GM23338 (cell line): ENCODE measurements at regions not wholly inside any gene's neighbourhood (a gene's known extent, or its start where the extent isn't known, plus 50 kb on each side); places are given as distances from the start of the nearest gene placed in this dataset.

Source experiments
- ATAC-seq: fragments of 200-7000 bp; cut with Tn5 transposase; 3 replicates; pipeline ENCODE4 v1.9.1; 2020
- DNase-seq: peaks from one replicate; pipeline ENCODE4 v3.0.0-alpha.2; 2015; ENCODE audit warnings: low spot score
- H2AFZ ChIP-seq: fragments of 200-600 bp; sonication (generic); 2 replicates; pipeline ENCODE4 v1.8.0; 2016; ENCODE audit warnings: antibody characterized with exemption, mild to moderate bottlenecking, moderate library complexity
- H3F3A ChIP-seq: fragments of 200-600 bp; sonication (generic); replicated peaks from 2 replicates; pipeline ENCODE4 v1.8.0; 2017; ENCODE audit warnings: antibody characterized with exemption, mixed run types, low read depth
- H3K27ac ChIP-seq: fragments of 200-600 bp; sonication (generic); 2 replicates; pipeline ENCODE4 v1.6.1; 2016; ENCODE audit warnings: low read depth
- H3K27me3 ChIP-seq: fragments of 200-600 bp; sonication (generic); 2 replicates; pipeline ENCODE4 v1.8.0; 2016; ENCODE audit warnings: mild to moderate bottlenecking, mixed run types, moderate library complexity; ENCODE audit not compliant: insufficient read depth
- H3K36me3 ChIP-seq: fragments of 200-600 bp; sonication (generic); 2 replicates; pipeline ENCODE4 v1.8.0; 2016; ENCODE audit warnings: mild to moderate bottlenecking; ENCODE audit not compliant: insufficient read depth
- H3K4me1 ChIP-seq: fragments of 200-600 bp; sonication (generic); 2 replicates; pipeline ENCODE4 v1.8.0; 2016; ENCODE audit warnings: mild to moderate bottlenecking, moderate library complexity; ENCODE audit not compliant: insufficient read depth
- H3K4me2 ChIP-seq: fragments of 200-600 bp; sonication (generic); 2 replicates; pipeline ENCODE4 v1.7.1; 2017; ENCODE audit warnings: mixed run types
- H3K4me3 ChIP-seq: fragments of 200-600 bp; sonication (generic); 2 replicates; pipeline ENCODE4 v1.6.1; 2016; ENCODE audit warnings: mixed run types
- H3K79me2 ChIP-seq: fragments of 200-600 bp; sonication (generic); replicated peaks from 2 replicates; pipeline ENCODE4 v1.8.0; 2017; ENCODE audit warnings: mild to moderate bottlenecking; ENCODE audit not compliant: insufficient read depth
- H3K9me2 ChIP-seq: fragments of 200-600 bp; sonication (generic); 2 replicates; pipeline ENCODE4 v1.8.0; 2017; ENCODE audit not compliant: insufficient read depth
- H4K20me1 ChIP-seq: fragments of 200-600 bp; sonication (generic); replicated peaks from 2 replicates; pipeline ENCODE4 v1.8.0; 2017; ENCODE audit warnings: mild to moderate bottlenecking; ENCODE audit not compliant: insufficient read depth
- H3K27ac Mint-ChIP-seq: 2 replicates; pipeline ENCODE4 v1.8.0; 2020; ENCODE audit warnings: inconsistent platforms, mild to moderate bottlenecking, moderate library complexity, mixed read lengths
- H3K27me3 Mint-ChIP-seq: 3 replicates; pipeline ENCODE4 v1.8.0; 2022; ENCODE audit warnings: low read depth, mild to moderate bottlenecking, moderate library complexity, mixed read lengths, inconsistent platforms; ENCODE audit not compliant: insufficient read depth, poor library complexity
- H3K36me3 Mint-ChIP-seq: 3 replicates; pipeline ENCODE4 v1.8.0; 2021; ENCODE audit warnings: low read depth, mild to moderate bottlenecking, inconsistent platforms, moderate library complexity, mixed read lengths
- H3K4me1 Mint-ChIP-seq: 3 replicates; pipeline ENCODE4 v1.8.0; 2020; ENCODE audit warnings: mild to moderate bottlenecking, inconsistent platforms, mixed read lengths
- H3K4me3 Mint-ChIP-seq: 3 replicates; pipeline ENCODE4 v1.8.0; 2021; ENCODE audit warnings: moderate library complexity, mild to moderate bottlenecking, inconsistent platforms, mixed read lengths
- H3K9me3 Mint-ChIP-seq: 3 replicates; pipeline ENCODE4 v1.8.0; 2020; ENCODE audit warnings: moderate library complexity, mild to moderate bottlenecking, inconsistent platforms, mixed read lengths
- CREB1 ChIP-seq: fragments of 250-450 bp; sonication (Bioruptor Pico); IDR thresholded peaks from 2 replicates; pipeline ENCODE4 v1.5.0; 2020; ENCODE audit warnings: low read depth, mild to moderate bottlenecking, moderate library complexity
- CTCF ChIP-seq, 2 experiments: fragments of 200-600 bp in 1 of 2; sonication (generic) in 1 of 2; conservative IDR thresholded peaks; 2 replicates each; pipeline versions ENCODE4 v1.5.1 to v1.6.1; 2016 to 2017; ENCODE audit warnings: antibody characterized with exemption in 2 of 2, low read depth in 2 of 2, mild to moderate bottlenecking in 2 of 2, moderate library complexity in 1 of 2
- EZH2 ChIP-seq: fragments of 200-600 bp; sonication (generic); IDR thresholded peaks from one replicate; pipeline ENCODE4 v1.8.0; 2017; ENCODE audit warnings: antibody characterized with exemption, mild to moderate bottlenecking, low read depth; ENCODE audit not compliant: unreplicated experiment
- EZH2phosphoT487 ChIP-seq: fragments of 200-600 bp; sonication (generic); IDR thresholded peaks from one replicate; pipeline ENCODE4 v1.8.1; 2018; ENCODE audit warnings: antibody characterized with exemption; ENCODE audit not compliant: unreplicated experiment
- JUNB ChIP-seq: IDR thresholded peaks from one replicate; pipeline ENCODE4 v1.6.1; 2016; ENCODE audit warnings: antibody characterized with exemption; ENCODE audit not compliant: unreplicated experiment
- NANOG ChIP-seq: IDR thresholded peaks from 2 replicates; pipeline ENCODE4 v1.6.1; 2016; ENCODE audit warnings: antibody characterized with exemption, borderline replicate concordance
- POLR2AphosphoS5 ChIP-seq: IDR thresholded peaks from 2 replicates; pipeline ENCODE4 v1.6.1; 2016; ENCODE audit warnings: antibody characterized with exemption, low read depth
- REST ChIP-seq: IDR thresholded peaks from one replicate; pipeline ENCODE4 v1.6.1; 2018; ENCODE audit warnings: antibody characterized with exemption; ENCODE audit not compliant: unreplicated experiment
- STAT1 ChIP-seq: IDR thresholded peaks from one replicate; pipeline ENCODE4 v1.6.1; 2016; ENCODE audit warnings: antibody characterized with exemption; ENCODE audit not compliant: unreplicated experiment
- ZNF114 ChIP-seq: fragments of 250-450 bp; sonication (Bioruptor Pico); IDR thresholded peaks from 2 replicates; pipeline ENCODE4 v1.5.0; 2020; ENCODE audit warnings: mild to moderate bottlenecking, moderate library complexity
- ZNF331 ChIP-seq: fragments of 250-450 bp; sonication (Bioruptor Pico); IDR thresholded peaks from 2 replicates; pipeline ENCODE4 v1.5.0; 2020; ENCODE audit warnings: low read depth, mild to moderate bottlenecking, moderate library complexity
- ZNF462 ChIP-seq: fragments of 250-450 bp; sonication (Bioruptor Pico); IDR thresholded peaks from 2 replicates; pipeline ENCODE4 v1.5.0; 2020; ENCODE audit warnings: mild to moderate bottlenecking, moderate library complexity
- TF ChIP-seq, protein P1 (sequence below): IDR thresholded peaks from 2 replicates; pipeline ENCODE4 v1.6.1; 2016; ENCODE audit warnings: antibody characterized with exemption

DNA sequence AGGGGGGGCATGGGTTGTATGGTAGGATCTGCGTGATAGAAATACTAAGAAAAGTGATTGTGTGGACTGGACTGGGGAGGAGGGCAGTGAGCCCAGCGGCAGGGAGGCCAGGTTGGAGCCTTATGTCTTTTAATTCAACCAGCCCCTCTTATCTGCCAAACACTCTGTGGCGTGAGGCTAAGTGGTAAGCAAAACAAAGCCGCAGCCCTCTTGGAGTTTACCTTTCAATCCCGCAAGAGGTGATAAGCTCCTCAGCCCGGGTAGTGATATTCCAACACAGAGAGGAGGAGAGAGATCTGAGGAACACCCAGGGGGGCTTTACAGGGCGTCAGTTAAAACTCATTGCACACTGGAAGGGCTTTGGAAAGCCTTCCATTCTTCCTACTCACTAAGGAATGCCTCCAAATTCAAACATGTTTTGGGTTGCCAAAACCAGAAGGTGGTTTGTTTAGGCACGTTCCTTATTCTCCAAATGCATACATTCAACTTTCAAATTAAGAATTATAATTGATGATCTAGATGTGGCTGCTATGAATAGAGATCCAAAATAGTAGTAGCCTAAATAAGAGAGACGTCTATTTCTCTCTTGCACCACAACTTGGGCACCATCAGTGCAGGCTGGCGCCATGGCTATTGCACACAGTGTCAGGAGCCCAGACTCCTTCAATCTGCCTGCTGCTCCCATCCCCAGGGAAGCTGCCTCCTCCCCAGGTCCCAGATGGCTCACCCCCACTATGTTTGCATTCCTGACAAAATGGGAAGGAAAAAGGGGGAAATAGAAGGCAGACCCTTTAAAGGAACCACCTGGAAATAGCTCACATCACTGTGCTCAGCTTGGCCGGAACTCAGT is 75.1 kb upstream of the FSTL4 start:
- Histone ChIP-seq H3K4me3 (no peak overlapping the region), H3K27ac (no peak overlapping the region), H3K79me2 (no peaks in the 10 kb centered on the region), H2AFZ (no peak overlapping the region), H3K4me2 (no peak overlapping the region), H3K27me3 (no peaks in the 10 kb centered on the region), H3K36me3 (no peaks in the 10 kb centered on the region), H3K9me2 (0 out of 2 replicates have a peak, but pooled peaks cover 3% of the 10 kb centered on the region), H4K20me1 (no peaks in the 10 kb centered on the region), H3F3A (no peaks in the 10 kb centered on the region), H3K4me1 (no peaks in the 10 kb centered on the region)
- H3K27ac Mint-ChIP-seq, result no peak overlapping the region
- no peaks in the 10 kb centered on the region for H3K4me1 Mint-ChIP-seq
- no peak for TF ChIP-seq ZNF462 (CRISPR knock-in tag)
- TF ChIP-seq, protein P1, sequence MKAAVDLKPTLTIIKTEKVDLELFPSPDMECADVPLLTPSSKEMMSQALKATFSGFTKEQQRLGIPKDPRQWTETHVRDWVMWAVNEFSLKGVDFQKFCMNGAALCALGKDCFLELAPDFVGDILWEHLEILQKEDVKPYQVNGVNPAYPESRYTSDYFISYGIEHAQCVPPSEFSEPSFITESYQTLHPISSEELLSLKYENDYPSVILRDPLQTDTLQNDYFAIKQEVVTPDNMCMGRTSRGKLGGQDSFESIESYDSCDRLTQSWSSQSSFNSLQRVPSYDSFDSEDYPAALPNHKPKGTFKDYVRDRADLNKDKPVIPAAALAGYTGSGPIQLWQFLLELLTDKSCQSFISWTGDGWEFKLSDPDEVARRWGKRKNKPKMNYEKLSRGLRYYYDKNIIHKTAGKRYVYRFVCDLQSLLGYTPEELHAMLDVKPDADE, result no peak
- no peak for TF ChIP-seq POLR2AphosphoS5
- no peak for TF ChIP-seq NANOG
- TF ChIP-seq JUNB, result no peak
- no peak for TF ChIP-seq EZH2phosphoT487
- TF ChIP-seq EZH2, result no peak
- no peak for TF ChIP-seq ZNF114 (CRISPR knock-in tag)
- TF ChIP-seq ZNF331 (CRISPR knock-in tag), result no peak
- no peak for TF ChIP-seq REST
- no peak for TF ChIP-seq STAT1
- no peak for TF ChIP-seq CTCF (conservative IDR thresholded peaks at IDR 0.05; ENCODE audit: low read depth in 2 of 2)
- no peak for TF ChIP-seq CREB1 (CRISPR knock-in tag)
- no peaks in the 10 kb centered on the region; the same call in 2 of the 3 replicates for H3K9me3 Mint-ChIP-seq
- ATAC-seq (no peak), DNase-seq (no peak)
- no peaks in the 10 kb centered on the region for H3K27me3 Mint-ChIP-seq
- no peaks in the 10 kb centered on the region for H3K36me3 Mint-ChIP-seq
- H3K4me3 Mint-ChIP-seq, result no peak overlapping the region; the same call in 2 of the 3 replicates
